Nucleus accumbens (tissue), 56 donors: ENCODE measurements at regions not wholly inside any gene's neighbourhood (a gene's known extent, or its start where the extent isn't known, plus 50 kb on each side); places are given as distances from the start of the nearest gene placed in this dataset.

Source experiments
- DNase-seq, 56 donors: peaks; one replicate each; lab custom pipeline; 2025; lab: John Stamatoyannopoulos, UW

- no peak for DNase-seq
Measured at GRCh38 chr1:190046231-190046630, 431.4 kb downstream of the BRINP3 start.
